Large intestine (tissue), 3 donors: ENCODE measurements at regions not wholly inside any gene's neighbourhood (a gene's known extent, or its start where the extent isn't known, plus 50 kb on each side); places are given as distances from the start of the nearest gene placed in this dataset.

ENCODE experiments used
- DNase-seq, 2 donors: peaks; one replicate each; pipeline versions ENCODE4 v3.0.0 to v3.0.0-alpha.2; 2013
- H3K27ac ChIP-seq: one replicate; pipeline ENCODE4 v1.5.1; 2013; ENCODE audit warnings: low read length
- H3K27me3 ChIP-seq: 2 replicates; pipeline ENCODE4 v1.6.1; 2013; ENCODE audit warnings: low read length; ENCODE audit not compliant: control insufficient read depth, insufficient read depth
- H3K36me3 ChIP-seq: 2 replicates; pipeline ENCODE4 v1.6.1; 2013; ENCODE audit warnings: low read length; ENCODE audit not compliant: control insufficient read depth, insufficient read depth
- H3K4me1 ChIP-seq: one replicate; pipeline ENCODE4 v1.6.1; 2013; ENCODE audit warnings: low read length; ENCODE audit not compliant: control insufficient read depth, insufficient read depth
- H3K4me3 ChIP-seq: one replicate; pipeline ENCODE4 v1.5.1; 2013; ENCODE audit warnings: low read length
- H3K9me3 ChIP-seq: one replicate; pipeline ENCODE4 v1.6.1; 2013; ENCODE audit warnings: mild to moderate bottlenecking, low read depth, low read length, moderate library complexity; ENCODE audit not compliant: control insufficient read depth
- WGBS: methylation state at CpG from one replicate; pipeline ENCODE4 v1.1.5; 2013; ENCODE audit warnings: low lambda C conversion rate; ENCODE audit not compliant: insufficient coverage; 5-methylcytosine and 5-hydroxymethylcytosine counted together

DNA sequence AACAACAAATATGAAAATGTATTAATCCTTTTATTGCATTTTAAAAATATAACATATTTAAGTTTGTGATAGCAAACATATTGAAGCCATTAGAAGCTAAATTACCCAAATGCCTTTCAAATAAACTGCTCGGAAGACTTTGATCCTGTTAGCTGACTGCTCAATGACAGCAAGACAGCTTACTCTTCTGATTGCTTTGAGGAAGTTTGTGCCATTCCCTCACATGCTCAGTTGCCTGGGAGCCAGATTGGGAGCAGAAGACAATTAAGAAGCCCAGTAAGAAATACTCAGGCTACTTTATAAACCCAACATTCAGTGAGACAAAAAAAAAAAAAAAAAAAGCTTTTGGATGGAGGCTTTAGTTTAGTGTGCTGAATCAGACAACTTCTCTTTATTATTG lies 407.1 kb upstream of the SOX11 start:
- Histone ChIP-seq H3K9me3 (no peaks in the 10 kb centered on the region), H3K27me3 (no peaks in the 10 kb centered on the region), H3K36me3 (no peaks in the 10 kb centered on the region), H3K4me3 (no peak overlapping the region), H3K27ac (no peak overlapping the region), H3K4me1 (no peaks in the 10 kb centered on the region)
- no CpG with 5 or more reads among the region's 1 CpG for WGBS
- no peak for DNase-seq

DNA sequence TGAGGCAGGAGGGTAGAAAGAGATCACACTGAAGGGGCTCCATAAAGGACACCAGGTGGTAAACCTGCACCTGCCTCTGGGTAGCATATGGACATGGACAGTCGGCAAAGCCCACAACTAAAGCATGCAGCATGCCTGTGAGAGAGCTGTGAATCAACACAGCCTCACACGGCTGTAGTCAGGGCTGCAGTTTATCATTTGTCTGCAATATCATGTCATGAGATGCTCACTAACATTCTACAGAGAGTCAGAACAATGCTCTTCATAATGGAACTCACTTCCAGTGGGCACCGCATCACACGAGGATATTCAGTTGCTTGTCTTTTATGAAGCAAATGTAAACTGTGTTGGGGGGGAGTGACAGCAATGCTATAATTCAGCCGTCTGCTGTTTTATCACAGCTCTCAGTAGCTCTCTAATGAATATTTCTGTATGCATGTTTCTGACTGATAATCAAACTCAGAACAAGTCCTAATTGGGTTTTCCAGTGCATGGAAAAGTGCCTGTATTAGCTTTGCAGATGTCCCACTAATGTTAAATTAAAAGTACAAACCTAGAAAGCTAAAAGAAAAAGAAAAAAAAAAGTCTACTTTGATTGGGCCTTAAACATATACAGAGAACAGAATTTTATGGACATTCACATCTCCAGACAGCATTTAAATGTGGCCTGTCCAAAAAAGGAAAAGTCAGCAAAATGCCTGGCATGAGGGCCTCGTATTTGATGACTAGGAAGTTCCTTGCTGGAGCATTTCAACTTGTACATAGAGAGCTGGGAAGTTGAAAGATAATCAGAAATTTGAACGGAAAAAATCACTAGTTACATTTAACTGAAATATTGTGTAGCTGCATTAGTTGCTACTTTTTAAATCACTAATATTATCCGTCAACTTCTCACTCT lies 406.1 kb upstream of the SOX11 start:
- Histone ChIP-seq H3K9me3 (no peaks in the 10 kb centered on the region), H3K4me3 (no peak overlapping the region), H3K27me3 (no peaks in the 10 kb centered on the region), H3K27ac (no peak overlapping the region), H3K4me1 (no peaks in the 10 kb centered on the region), H3K36me3 (no peaks in the 10 kb centered on the region)
- 97% methylated on average over 3 of the region's 8 CpGs for WGBS
- no peak for DNase-seq

DNA sequence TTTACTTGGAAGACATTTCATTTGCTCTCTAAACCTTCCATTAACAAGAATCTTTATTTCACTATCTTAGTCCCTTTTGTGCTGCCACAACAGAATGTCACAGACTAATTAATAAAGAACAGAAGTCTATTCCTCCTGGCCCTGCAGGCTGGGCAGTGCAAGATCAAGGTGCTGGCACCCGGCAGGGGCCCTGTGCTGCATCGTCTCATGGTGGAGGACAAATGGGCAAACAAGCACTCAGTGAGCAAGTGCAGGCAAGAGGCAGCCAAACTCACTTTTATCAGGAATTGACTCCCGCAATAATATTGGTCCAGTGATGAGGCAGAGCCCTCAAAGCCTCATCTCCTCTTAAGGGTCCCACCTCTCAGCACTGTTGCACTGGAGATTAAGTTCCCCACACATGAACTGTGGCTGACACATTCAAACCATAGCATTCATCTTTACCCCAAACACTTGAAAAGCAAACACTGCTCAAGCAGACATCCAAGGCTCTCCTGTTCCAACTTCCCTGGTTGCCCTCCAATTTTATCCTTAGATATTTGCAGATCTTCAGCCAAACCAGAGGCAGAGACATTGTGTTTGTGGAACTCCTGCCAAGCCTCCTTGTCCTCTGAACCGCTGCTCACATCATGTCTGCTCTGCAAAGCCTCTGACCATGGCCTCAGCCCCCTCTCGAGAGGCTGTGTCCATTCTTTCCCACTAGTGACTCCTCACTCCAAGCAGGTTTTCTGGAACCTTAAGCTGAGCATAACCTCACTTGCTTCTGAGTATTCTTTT lies 404.4 kb upstream of the SOX11 start:
- WGBS, result no CpG with 5 or more reads among the region's 5 CpGs
- Histone ChIP-seq H3K4me1 (no peaks in the 10 kb centered on the region), H3K4me3 (no peak overlapping the region), H3K36me3 (no peaks in the 10 kb centered on the region), H3K27ac (no peak overlapping the region), H3K9me3 (no peaks in the 10 kb centered on the region), H3K27me3 (no peaks in the 10 kb centered on the region)
- DNase-seq, result no peak

DNA sequence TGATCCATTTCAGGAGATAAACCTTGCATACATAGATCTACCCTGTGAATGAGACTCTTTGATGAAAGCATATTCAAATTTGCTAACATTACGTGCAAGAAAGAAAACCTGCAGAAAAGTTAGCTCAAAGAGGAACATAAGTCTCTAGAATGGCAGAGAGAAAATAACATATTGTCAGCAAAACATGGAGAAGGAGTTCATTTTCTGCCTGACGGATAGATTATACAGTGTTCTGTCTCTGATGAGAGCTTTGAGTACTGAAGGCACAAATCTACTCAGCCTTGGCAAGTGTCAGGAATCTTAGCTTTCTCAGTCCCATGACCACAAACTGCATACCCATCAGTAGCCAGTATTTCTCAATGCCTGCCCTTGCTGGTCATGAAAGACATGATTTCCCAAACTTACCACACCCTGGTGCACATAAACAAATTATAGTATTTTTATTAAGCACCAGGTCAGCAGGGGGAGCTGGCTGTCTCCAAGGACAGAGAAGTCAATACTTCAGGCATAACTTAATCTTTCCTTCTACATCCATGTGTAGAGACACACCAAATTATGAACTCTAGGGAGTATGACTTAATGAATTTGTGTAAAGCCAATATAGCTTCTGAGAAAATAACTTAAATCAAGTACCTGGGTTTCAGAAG lies 401.2 kb upstream of the SOX11 start:
- Histone ChIP-seq H3K27me3 (no peaks in the 10 kb centered on the region), H3K36me3 (no peaks in the 10 kb centered on the region), H3K9me3 (no peaks in the 10 kb centered on the region), H3K4me3 (no peak overlapping the region), H3K27ac (no peak overlapping the region), H3K4me1 (no peaks in the 10 kb centered on the region)
- DNase-seq, result no peak
- no CpG with 5 or more reads among the region's 2 CpGs for WGBS

DNA sequence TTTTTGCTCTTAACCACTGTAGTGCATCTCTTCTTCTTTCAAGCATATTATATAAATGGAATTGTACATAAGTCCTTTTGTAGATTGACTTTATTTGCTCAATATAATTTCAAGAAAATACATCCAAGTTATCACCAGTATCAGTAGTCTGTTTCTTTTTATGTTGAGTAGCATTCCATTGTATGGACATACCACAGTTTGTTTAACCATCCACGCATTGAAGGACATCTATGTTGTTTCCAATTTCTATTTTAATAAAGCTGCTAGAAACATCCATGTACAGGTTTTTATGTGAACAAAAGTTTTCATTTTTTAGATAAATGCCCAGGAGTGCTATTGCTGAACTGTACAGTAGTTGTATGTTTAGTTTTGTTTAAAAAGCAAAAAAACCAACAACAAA lies 387.5 kb upstream of the SOX11 start:
- Histone ChIP-seq H3K4me3 (no peak overlapping the region), H3K27me3 (no peaks in the 10 kb centered on the region), H3K9me3 (no peaks in the 10 kb centered on the region), H3K4me1 (no peaks in the 10 kb centered on the region), H3K36me3 (no peaks in the 10 kb centered on the region), H3K27ac (no peak overlapping the region)
- WGBS, result no CpG with 5 or more reads among the region's 1 CpG
- no peak for DNase-seq

DNA sequence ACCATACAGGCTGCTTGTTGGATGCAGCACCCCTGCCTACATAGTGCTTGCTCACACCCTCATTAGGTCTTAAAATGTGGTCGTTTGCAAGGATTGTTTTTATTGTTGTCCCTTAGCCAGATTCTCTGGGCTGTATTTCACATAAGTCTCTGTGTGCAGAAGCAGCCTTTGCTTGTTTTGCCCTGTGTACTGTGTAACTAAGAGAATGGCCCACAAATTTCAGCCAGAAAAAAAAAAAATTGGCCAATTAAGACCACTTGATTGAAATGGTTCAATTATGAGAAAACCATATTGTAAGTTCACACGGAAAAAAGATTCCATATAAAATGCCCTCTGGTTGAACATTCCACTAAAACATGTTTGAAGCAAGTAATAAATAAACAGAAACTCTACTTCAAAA lies 377.1 kb upstream of the SOX11 start:
- Histone ChIP-seq H3K27me3 (no peaks in the 10 kb centered on the region), H3K9me3 (no peaks in the 10 kb centered on the region), H3K27ac (no peak overlapping the region), H3K4me3 (no peak overlapping the region), H3K36me3 (no peaks in the 10 kb centered on the region), H3K4me1 (no peaks in the 10 kb centered on the region)
- no peak for DNase-seq
- 71% methylated on average over 1 of the region's 2 CpGs for WGBS

DNA sequence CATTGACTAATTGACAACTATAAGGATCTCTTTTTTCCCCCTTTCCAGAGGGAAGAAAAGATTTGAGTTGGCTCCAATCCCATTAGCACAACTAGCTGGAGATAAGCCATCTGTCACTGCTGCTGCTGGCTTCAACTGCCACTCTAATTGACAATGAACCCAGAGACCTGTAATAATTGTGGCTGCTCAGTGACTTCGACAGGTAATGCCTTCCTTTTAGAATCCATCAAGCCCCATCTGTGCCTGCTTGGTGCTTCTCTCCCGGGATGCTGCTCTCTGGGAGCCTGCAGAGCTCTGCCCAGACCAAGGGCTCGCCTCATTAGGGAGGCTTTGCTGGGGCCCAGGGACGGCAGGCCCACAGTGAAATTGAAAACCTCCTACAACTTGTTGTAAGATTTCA lies 376.7 kb upstream of the SOX11 start:
- WGBS, result no CpG with 5 or more reads among the region's 4 CpGs
- no peak for DNase-seq
- H3K4me1 ChIP-seq, result no peaks in the 10 kb centered on the region
- H3K4me3 ChIP-seq, result no peak overlapping the region
- no peaks in the 10 kb centered on the region for H3K27me3 ChIP-seq
- H3K36me3 ChIP-seq, result no peaks in the 10 kb centered on the region
- no peak overlapping the region for H3K27ac ChIP-seq
- no peaks in the 10 kb centered on the region for H3K9me3 ChIP-seq

DNA sequence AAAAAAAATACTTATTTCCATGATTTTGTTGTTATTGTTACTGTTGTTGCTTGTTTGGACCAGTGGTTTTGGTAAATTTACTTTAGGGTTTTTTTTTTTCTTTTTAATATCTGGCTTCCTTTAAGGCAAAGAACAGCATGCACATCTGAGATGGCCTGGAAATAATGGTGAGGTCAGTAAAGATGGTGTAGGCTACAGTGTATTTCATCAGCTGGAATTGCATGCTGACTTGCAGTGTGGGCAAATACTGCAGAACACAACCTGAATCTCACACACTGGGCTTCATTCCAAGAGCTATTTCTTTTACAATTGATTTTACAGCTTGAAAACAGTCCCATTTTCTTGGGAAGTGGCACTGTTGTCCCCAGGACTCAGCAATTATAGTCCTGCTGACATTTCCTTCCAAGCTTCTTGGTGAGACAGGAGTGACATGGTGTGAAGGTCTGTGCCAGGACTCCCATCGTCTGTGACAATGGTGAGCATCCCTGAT lies 376.1 kb upstream of the SOX11 start:
- WGBS, result no CpG with 5 or more reads among the region's 1 CpG
- Histone ChIP-seq H3K27ac (no peak overlapping the region), H3K4me3 (no peak overlapping the region), H3K27me3 (no peaks in the 10 kb centered on the region), H3K9me3 (no peaks in the 10 kb centered on the region), H3K36me3 (no peaks in the 10 kb centered on the region), H3K4me1 (no peaks in the 10 kb centered on the region)
- DNase-seq, result no peak

DNA sequence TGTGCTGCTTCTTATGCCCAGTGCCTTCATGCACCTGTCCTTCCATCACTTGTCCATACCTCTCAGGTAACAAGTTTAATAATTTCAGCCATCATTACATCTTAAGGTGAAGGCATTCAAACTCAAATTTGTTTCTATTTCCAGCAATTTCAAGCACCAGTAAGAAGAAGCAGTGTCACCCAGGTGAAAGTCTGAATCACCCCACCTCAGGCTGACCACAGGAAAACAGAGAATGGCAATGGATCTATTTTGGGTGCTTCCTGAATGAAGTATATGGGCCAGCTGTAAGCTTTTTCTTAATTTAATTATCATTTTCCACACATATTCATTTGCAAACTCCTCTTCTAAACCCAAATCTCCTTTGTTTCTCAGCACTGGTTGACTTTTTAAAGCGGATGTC lies 372.7 kb upstream of the SOX11 start:
- DNase-seq, result no peak
- H3K36me3 ChIP-seq, result no peaks in the 10 kb centered on the region
- H3K9me3 ChIP-seq, result no peaks in the 10 kb centered on the region
- WGBS, result no CpG with 5 or more reads among the region's 1 CpG
- no peaks in the 10 kb centered on the region for H3K4me1 ChIP-seq
- no peak overlapping the region for H3K4me3 ChIP-seq
- H3K27me3 ChIP-seq, result no peaks in the 10 kb centered on the region
- no peak overlapping the region for H3K27ac ChIP-seq

DNA sequence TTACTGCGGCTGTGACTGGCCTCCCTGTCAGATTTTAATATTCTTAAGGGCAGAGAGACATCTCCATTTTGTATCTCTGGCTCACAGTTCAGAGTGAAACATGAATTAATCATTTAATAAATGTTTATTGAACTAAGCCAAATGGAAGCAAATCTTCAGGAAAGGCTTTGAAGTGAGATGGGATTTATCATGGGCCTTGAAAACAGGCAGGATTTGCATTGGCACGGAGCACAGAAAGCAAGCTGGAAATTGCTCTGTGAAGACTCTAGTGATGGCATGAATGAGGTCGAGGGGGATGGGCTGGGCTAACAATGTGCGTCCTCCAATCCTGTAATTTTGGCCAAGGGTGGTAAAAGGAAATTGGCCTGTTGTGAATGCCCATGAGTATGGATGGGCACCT lies 369.8 kb upstream of the SOX11 start:
- Histone ChIP-seq H3K36me3 (no peaks in the 10 kb centered on the region), H3K27ac (no peak overlapping the region), H3K9me3 (peaks cover 3% of the 10 kb centered on the region), H3K4me3 (no peak overlapping the region), H3K4me1 (no peaks in the 10 kb centered on the region), H3K27me3 (no peaks in the 10 kb centered on the region)
- no CpG with 5 or more reads among the region's 4 CpGs for WGBS
- DNase-seq, result no peak
